ENCODE measurements at regions not wholly inside any gene's neighbourhood (a gene's known extent, or its start where the extent isn't known, plus 50 kb on each side); places are given as distances from the start of the nearest gene placed in this dataset.

- Histone ChIP-seq H3K4me3 (ENCODE audit: low read depth, low read length) (no peak overlapping the region), H3K4me1 (0 out of 2 replicates have a peak, but pooled peaks cover 3% of the 10 kb centered on the region), H3K36me3 (no peaks in the 10 kb centered on the region), H3K9me3 (no peaks in the 10 kb centered on the region), H3K27me3 (no peaks in the 10 kb centered on the region)
- TF ChIP-seq, protein P1, sequence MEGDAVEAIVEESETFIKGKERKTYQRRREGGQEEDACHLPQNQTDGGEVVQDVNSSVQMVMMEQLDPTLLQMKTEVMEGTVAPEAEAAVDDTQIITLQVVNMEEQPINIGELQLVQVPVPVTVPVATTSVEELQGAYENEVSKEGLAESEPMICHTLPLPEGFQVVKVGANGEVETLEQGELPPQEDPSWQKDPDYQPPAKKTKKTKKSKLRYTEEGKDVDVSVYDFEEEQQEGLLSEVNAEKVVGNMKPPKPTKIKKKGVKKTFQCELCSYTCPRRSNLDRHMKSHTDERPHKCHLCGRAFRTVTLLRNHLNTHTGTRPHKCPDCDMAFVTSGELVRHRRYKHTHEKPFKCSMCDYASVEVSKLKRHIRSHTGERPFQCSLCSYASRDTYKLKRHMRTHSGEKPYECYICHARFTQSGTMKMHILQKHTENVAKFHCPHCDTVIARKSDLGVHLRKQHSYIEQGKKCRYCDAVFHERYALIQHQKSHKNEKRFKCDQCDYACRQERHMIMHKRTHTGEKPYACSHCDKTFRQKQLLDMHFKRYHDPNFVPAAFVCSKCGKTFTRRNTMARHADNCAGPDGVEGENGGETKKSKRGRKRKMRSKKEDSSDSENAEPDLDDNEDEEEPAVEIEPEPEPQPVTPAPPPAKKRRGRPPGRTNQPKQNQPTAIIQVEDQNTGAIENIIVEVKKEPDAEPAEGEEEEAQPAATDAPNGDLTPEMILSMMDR (IDR thresholded peaks at IDR 0.05; ENCODE audit: low read depth, low read length) = no peak
- DNase-seq = no peak
These were observed 112.0 kb upstream of the TBL1X start for GRCh38 chrX:9352694-9353411.

DNA sequence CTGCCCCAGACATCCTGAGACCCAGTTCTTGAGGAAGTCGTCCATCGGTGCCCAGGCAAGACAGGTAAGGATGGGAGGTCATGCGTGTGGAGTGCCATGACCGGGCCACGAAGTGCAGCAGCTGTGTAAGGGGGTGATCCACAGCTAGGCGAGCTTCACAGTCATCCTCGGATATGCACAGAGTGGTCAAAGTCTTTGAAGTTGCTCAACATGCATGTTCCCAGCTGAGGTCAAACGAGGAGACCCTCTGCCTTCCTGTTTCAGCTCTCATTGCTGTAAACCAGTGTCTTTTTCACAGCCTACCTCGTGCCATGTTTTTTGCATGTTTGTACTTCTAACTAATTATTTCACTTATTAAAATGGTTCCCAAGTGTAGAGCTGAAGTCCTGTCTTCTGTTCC lies 109.9 kb upstream of the TBL1X start:
- TF ChIP-seq, protein P1 (IDR thresholded peaks at IDR 0.05; ENCODE audit: low read depth, low read length) = no peak
- no peaks in the 10 kb centered on the region for H3K9me3 ChIP-seq
- H3K4me1 ChIP-seq = no peaks in the 10 kb centered on the region
- no peaks in the 10 kb centered on the region for H3K27me3 ChIP-seq
- no peaks in the 10 kb centered on the region for H3K36me3 ChIP-seq
- DNase-seq = no peak
- H3K4me3 ChIP-seq (ENCODE audit: low read depth, low read length) = no peak overlapping the region

DNA sequence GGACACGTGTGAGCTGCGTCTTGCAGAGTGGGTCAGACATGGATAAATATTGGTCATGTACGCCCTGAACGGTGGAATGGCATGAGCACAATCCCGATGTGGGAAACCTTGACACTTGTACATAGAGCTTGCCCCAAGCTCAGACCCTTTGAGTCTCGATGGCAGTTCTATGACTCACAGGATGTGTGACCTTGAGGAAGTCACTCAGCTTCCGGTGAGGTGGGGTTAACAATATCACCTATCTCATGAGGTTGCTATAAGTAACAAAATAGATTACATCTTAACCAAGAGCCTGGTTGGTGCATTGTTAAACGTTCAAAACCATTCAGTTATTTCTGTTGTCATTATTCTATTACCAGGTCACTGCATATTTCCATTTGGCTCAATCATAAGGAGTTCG lies 109.1 kb upstream of the TBL1X start:
- no peaks in the 10 kb centered on the region for H3K4me1 ChIP-seq
- H3K9me3 ChIP-seq = no peaks in the 10 kb centered on the region
- no peak overlapping the region for H3K4me3 ChIP-seq (ENCODE audit: low read depth, low read length)
- no peaks in the 10 kb centered on the region for H3K27me3 ChIP-seq
- no peak for DNase-seq
- H3K36me3 ChIP-seq = no peaks in the 10 kb centered on the region
- TF ChIP-seq, protein P1 (IDR thresholded peaks at IDR 0.05; ENCODE audit: low read depth, low read length) = no peak

DNA sequence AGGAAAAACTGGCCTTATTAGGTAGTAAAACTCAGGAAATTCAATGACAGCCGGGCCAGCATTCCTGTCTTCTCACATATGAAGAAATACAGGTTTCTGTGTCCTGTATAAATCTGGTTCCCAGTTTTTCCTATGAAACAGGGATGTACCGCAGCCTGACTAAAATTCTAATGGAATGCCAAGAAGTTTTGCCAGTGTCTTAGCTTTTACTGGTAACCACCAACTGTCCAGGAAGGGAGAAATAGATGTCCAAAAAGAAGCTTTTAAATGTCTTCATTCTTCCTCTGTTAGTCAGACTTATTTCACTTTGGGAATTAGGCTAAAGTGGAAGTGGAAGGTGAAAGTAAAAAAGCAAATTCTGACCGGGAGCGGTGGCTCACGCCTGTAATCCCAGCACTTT lies 108.0 kb upstream of the TBL1X start:
- Histone ChIP-seq H3K4me1 (no peaks in the 10 kb centered on the region), H3K27me3 (no peaks in the 10 kb centered on the region), H3K4me3 (ENCODE audit: low read depth, low read length) (no peak overlapping the region), H3K9me3 (no peaks in the 10 kb centered on the region), H3K36me3 (no peaks in the 10 kb centered on the region)
- DNase-seq = no peak
- TF ChIP-seq, protein P1 (IDR thresholded peaks at IDR 0.05; ENCODE audit: low read depth, low read length) = no peak

GRCh38 chrX:9357518-9358114 lies 107.2 kb upstream of the TBL1X start:
- Histone ChIP-seq H3K27me3 (no peaks in the 10 kb centered on the region), H3K4me1 (no peaks in the 10 kb centered on the region), H3K36me3 (no peaks in the 10 kb centered on the region), H3K9me3 (no peaks in the 10 kb centered on the region), H3K4me3 (ENCODE audit: low read depth, low read length) (no peak overlapping the region)
- TF ChIP-seq, protein P1 (IDR thresholded peaks at IDR 0.05; ENCODE audit: low read depth, low read length) = no peak
- DNase-seq = no peak

- DNase-seq = no peak
These were observed 102.4 kb upstream of the TBL1X start for GRCh38 chrX:9362363-9362928.

More at GRCh38 chrX:9362363-9362928, 102.4 kb upstream of the TBL1X start:
- no peaks in the 10 kb centered on the region for H3K4me1 ChIP-seq
- H3K4me3 ChIP-seq (ENCODE audit: low read depth, low read length) = no peak overlapping the region
- H3K36me3 ChIP-seq = no peaks in the 10 kb centered on the region
- H3K9me3 ChIP-seq = no peaks in the 10 kb centered on the region
- H3K27me3 ChIP-seq = no peaks in the 10 kb centered on the region
- TF ChIP-seq, protein P1 (IDR thresholded peaks at IDR 0.05; ENCODE audit: low read depth, low read length) = no peak
